ENCODE measurements at regions not wholly inside any gene's neighbourhood (a gene's known extent, or its start where the extent isn't known, plus 50 kb on each side); places are given as distances from the start of the nearest gene placed in this dataset.

DNA sequence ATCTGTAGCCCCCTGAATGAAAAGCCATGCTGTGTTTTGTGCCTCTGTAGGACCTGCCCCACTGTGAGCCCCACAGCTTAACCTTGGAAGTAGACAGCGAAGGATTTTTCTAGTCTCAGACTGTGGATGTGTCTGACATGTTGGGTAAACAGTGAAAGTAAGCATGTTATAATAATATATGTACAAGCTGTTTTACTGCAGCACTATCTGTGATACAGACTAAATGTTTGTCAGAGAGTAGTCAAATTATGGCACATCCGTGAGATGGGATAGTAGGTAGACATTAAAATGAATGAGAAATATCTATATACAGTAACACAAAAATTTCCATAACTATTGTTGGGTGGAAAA, 381.2 kb upstream of the NR3C2 start:
- TF ChIP-seq ZNF274 (IDR thresholded peaks at IDR 0.05; ENCODE audit: borderline replicate concordance, extremely low read depth, low read length) (no peak), EP300 (IDR thresholded peaks at IDR 0.05; ENCODE audit: borderline replicate concordance in 1 of 2, low read depth in 2 of 2, low read length in 2 of 2) (no peak), TEAD4 (IDR thresholded peaks at IDR 0.05; ENCODE audit: low read depth, low read length) (no peak), RAD21 (IDR thresholded peaks at IDR 0.05 in 1 of 2, conservative IDR thresholded peaks at IDR 0.05 in 1 of 2; ENCODE audit: low read depth in 2 of 2, low read length in 2 of 2) (no peak), PHF8 (conservative IDR thresholded peaks at IDR 0.05; ENCODE audit: low read depth, low read length) (no peak), GABPA (IDR thresholded peaks at IDR 0.05; ENCODE audit: borderline replicate concordance, insufficient read depth, low read length) (no peak), POLR2AphosphoS5 (IDR thresholded peaks at IDR 0.05; ENCODE audit: low read depth, low read length) (no peak), RNF2 (IDR thresholded peaks at IDR 0.05; ENCODE audit: borderline replicate concordance, low read depth, low read length, missing control alignments, poor library complexity, severe bottlenecking) (no peak), POU5F1 (IDR thresholded peaks at IDR 0.05; ENCODE audit: low read depth, low read length) (no peak), TAF7 (optimal IDR thresholded peaks at IDR 0.05; ENCODE audit: borderline replicate concordance, low read depth, low read length) (no peak), BRCA1 (IDR thresholded peaks at IDR 0.05; ENCODE audit: low read depth, low read length) (no peak)
- TF ChIP-seq, protein P1, sequence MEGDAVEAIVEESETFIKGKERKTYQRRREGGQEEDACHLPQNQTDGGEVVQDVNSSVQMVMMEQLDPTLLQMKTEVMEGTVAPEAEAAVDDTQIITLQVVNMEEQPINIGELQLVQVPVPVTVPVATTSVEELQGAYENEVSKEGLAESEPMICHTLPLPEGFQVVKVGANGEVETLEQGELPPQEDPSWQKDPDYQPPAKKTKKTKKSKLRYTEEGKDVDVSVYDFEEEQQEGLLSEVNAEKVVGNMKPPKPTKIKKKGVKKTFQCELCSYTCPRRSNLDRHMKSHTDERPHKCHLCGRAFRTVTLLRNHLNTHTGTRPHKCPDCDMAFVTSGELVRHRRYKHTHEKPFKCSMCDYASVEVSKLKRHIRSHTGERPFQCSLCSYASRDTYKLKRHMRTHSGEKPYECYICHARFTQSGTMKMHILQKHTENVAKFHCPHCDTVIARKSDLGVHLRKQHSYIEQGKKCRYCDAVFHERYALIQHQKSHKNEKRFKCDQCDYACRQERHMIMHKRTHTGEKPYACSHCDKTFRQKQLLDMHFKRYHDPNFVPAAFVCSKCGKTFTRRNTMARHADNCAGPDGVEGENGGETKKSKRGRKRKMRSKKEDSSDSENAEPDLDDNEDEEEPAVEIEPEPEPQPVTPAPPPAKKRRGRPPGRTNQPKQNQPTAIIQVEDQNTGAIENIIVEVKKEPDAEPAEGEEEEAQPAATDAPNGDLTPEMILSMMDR (IDR thresholded peaks at IDR 0.05; ENCODE audit: control extremely low read depth in 1 of 3, insufficient read depth in 1 of 3, low read depth in 1 of 3, low read length in 3 of 3), result no peak
- TF ChIP-seq, protein P2, sequence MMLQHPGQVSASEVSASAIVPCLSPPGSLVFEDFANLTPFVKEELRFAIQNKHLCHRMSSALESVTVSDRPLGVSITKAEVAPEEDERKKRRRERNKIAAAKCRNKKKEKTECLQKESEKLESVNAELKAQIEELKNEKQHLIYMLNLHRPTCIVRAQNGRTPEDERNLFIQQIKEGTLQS (IDR thresholded peaks at IDR 0.05; ENCODE audit: insufficient read depth, low read depth, low read length), result no peak
- TF ChIP-seq, protein P3, sequence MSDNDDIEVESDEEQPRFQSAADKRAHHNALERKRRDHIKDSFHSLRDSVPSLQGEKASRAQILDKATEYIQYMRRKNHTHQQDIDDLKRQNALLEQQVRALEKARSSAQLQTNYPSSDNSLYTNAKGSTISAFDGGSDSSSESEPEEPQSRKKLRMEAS (IDR thresholded peaks at IDR 0.05), result no peak

Data from H1 (cell line).